WERI-Rb-1 (cell line): ENCODE measurements at regions not wholly inside any gene's neighbourhood (a gene's known extent, or its start where the extent isn't known, plus 50 kb on each side); places are given as distances from the start of the nearest gene placed in this dataset.

Experiments
- DNase-seq: peaks from one replicate; pipeline ENCODE4 v3.0.0-alpha.2; 2020
- H3K27ac ChIP-seq: fragments of 250-450 bp; sonication (Bioruptor Pico); 2 replicates; pipeline ENCODE4 v1.5.1; 2020; ENCODE audit warnings: mild to moderate bottlenecking, moderate library complexity
- H3K27me3 ChIP-seq: fragments of 250-450 bp; sonication (Bioruptor Pico); 2 replicates; pipeline ENCODE4 v1.5.1; 2021; ENCODE audit warnings: mild to moderate bottlenecking, low read depth, moderate library complexity; ENCODE audit not compliant: insufficient read depth, severe bottlenecking
- H3K36me3 ChIP-seq: fragments of 250-450 bp; sonication (Bioruptor Pico); 2 replicates; pipeline ENCODE4 v1.5.1; 2020; ENCODE audit warnings: mild to moderate bottlenecking, moderate library complexity
- H3K4me3 ChIP-seq: 2 replicates; pipeline ENCODE4 v1.5.1; 2011; ENCODE audit warnings: low read depth, mild to moderate bottlenecking, control low read depth, low read length
- H3K9me3 ChIP-seq: fragments of 250-450 bp; sonication (Bioruptor Pico); 2 replicates; pipeline ENCODE4 v1.5.1; 2021; ENCODE audit warnings: mild to moderate bottlenecking, moderate library complexity; ENCODE audit not compliant: severe bottlenecking
- CTCF ChIP-seq: IDR thresholded peaks from 2 replicates; pipeline ENCODE4 v1.5.1; 2011; ENCODE audit warnings: low read depth, mild to moderate bottlenecking, control low read depth, inconsistent platforms, low read length

GRCh38 chr2:129187343-129187742 is 792.1 kb upstream of the RAB6C start:
- no peaks in the 10 kb centered on the region for H3K36me3 ChIP-seq
- TF ChIP-seq CTCF, result no peak
- DNase-seq, result no peak
- no peak overlapping the region for H3K4me3 ChIP-seq
- H3K27me3 ChIP-seq, result no peaks in the 10 kb centered on the region
- H3K9me3 ChIP-seq, result no peaks in the 10 kb centered on the region
- no peak overlapping the region for H3K27ac ChIP-seq

GRCh38 chr2:129188451-129188850 is 791.0 kb upstream of the RAB6C start:
- Histone ChIP-seq H3K27ac (no peak overlapping the region), H3K36me3 (no peaks in the 10 kb centered on the region), H3K27me3 (no peaks in the 10 kb centered on the region), H3K4me3 (no peak overlapping the region), H3K9me3 (no peaks in the 10 kb centered on the region)
- TF ChIP-seq CTCF, result no peak
- DNase-seq, result no peak

GRCh38 chr2:129189617-129190319 is 789.7 kb upstream of the RAB6C start:
- no peak for DNase-seq
- TF ChIP-seq CTCF, result peak; percentile 31; the same call in 1 of the 2 replicates
- no peaks in the 10 kb centered on the region for H3K9me3 ChIP-seq
- H3K4me3 ChIP-seq, result no peak overlapping the region
- H3K27me3 ChIP-seq, result no peaks in the 10 kb centered on the region
- H3K27ac ChIP-seq, result no peak overlapping the region
- H3K36me3 ChIP-seq, result no peaks in the 10 kb centered on the region

GRCh38 chr2:129190494-129190893 is 789.0 kb upstream of the RAB6C start:
- Histone ChIP-seq H3K27me3 (no peaks in the 10 kb centered on the region), H3K36me3 (no peaks in the 10 kb centered on the region), H3K27ac (no peak overlapping the region), H3K9me3 (no peaks in the 10 kb centered on the region), H3K4me3 (no peak overlapping the region)
- no peak for TF ChIP-seq CTCF
- no peak for DNase-seq

- Histone ChIP-seq H3K27me3 (no peaks in the 10 kb centered on the region), H3K27ac (no peak overlapping the region), H3K9me3 (no peaks in the 10 kb centered on the region), H3K36me3 (no peaks in the 10 kb centered on the region), H3K4me3 (no peak overlapping the region)
- no peak for TF ChIP-seq CTCF
- no peak for DNase-seq
Observed at GRCh38 chr2:129191530-129191929, 787.9 kb upstream of the RAB6C start.

GRCh38 chr2:129192117-129192516 is 787.3 kb upstream of the RAB6C start:
- no peaks in the 10 kb centered on the region for H3K9me3 ChIP-seq
- no peaks in the 10 kb centered on the region for H3K36me3 ChIP-seq
- DNase-seq, result no peak
- no peaks in the 10 kb centered on the region for H3K27me3 ChIP-seq
- no peak overlapping the region for H3K27ac ChIP-seq
- peak; percentile 37; the same call in 1 of the 2 replicates for TF ChIP-seq CTCF
- no peak overlapping the region for H3K4me3 ChIP-seq
